H1 (cell line): ENCODE measurements at regions not wholly inside any gene's neighbourhood (a gene's known extent, or its start where the extent isn't known, plus 50 kb on each side); places are given as distances from the start of the nearest gene placed in this dataset.

Experiments used
- CTCF ChIA-PET: fragments of 300-600 bp; sonication (Branson Sonifier 250); formaldehyde crosslinking; loops from one replicate; lab custom pipeline; 2021; ENCODE audit not compliant: partially characterized antibody; lab: Charles Lee
- POLR2A ChIA-PET: fragments of 300-600 bp; sonication (Branson Sonifier 250); formaldehyde crosslinking; loops from one replicate; lab custom pipeline; 2021; ENCODE audit warnings: inconsistent platforms; ENCODE audit not compliant: partially characterized antibody; lab: Charles Lee
- DNase-seq, 2 experiments: peaks; one replicate each; pipeline versions ENCODE4 v3.0.0 to v3.0.0-alpha.2; 2010 to 2022; ENCODE audit warnings: low spot score in 2 of 2, low read depth in 1 of 2, mixed read lengths in 1 of 2
- FAIRE-seq: peaks from 2 replicates; lab custom pipeline; 2011; peaks lifted over from hg19 to GRCh38; lab: Jason Lieb, UNC
- H2AFZ ChIP-seq: 2 replicates; pipeline ENCODE4 v1.8.1; 2012; ENCODE audit warnings: low read length, inconsistent platforms
- H2AK5ac ChIP-seq: 2 replicates; pipeline ENCODE4 v1.6.1; 2013; ENCODE audit warnings: low read depth, low read length
- H2BK120ac ChIP-seq: replicated peaks from 2 replicates; pipeline ENCODE3; 2013; ENCODE audit warnings: low read depth, low read length, inconsistent platforms
- H2BK12ac ChIP-seq: 2 replicates; pipeline ENCODE4 v1.6.1; 2013; ENCODE audit warnings: low read depth, low read length
- H2BK15ac ChIP-seq: 2 replicates; pipeline ENCODE4 v1.6.1; 2013; ENCODE audit warnings: low read length
- H2BK20ac ChIP-seq: 2 replicates; pipeline ENCODE4 v1.6.1; 2013; ENCODE audit warnings: low read length
- H2BK5ac ChIP-seq: 2 replicates; pipeline ENCODE4 v1.6.1; 2013; ENCODE audit warnings: low read depth, low read length
- H3K14ac ChIP-seq: 2 replicates; pipeline ENCODE4 v1.6.1; 2013; ENCODE audit warnings: inconsistent platforms; ENCODE audit not compliant: insufficient read length
- H3K18ac ChIP-seq: 2 replicates; pipeline ENCODE4 v1.6.1; 2013; ENCODE audit warnings: low read length; ENCODE audit errors: extremely low read depth
- H3K23ac ChIP-seq: 2 replicates; pipeline ENCODE4 v1.6.1; 2013; ENCODE audit warnings: inconsistent platforms; ENCODE audit not compliant: insufficient read length
- H3K23me2 ChIP-seq: 2 replicates; pipeline ENCODE4 v1.6.1; 2013; ENCODE audit warnings: low read depth, low read length
- H3K27ac ChIP-seq: 2 replicates; pipeline ENCODE4 v1.6.1; 2011; ENCODE audit warnings: low read depth, low read length, inconsistent platforms
- H3K27me3 ChIP-seq, 4 experiments: replicated peaks in 1 of 4; 1 replicate in 1 of 4; 2 replicates in 3 of 4; pipeline versions ENCODE4 v1.6.1 to v1.8.1; 2011 to 2013; ENCODE audit warnings: low read length in 3 of 4, mild to moderate bottlenecking in 3 of 4, inconsistent platforms in 2 of 4, mixed read lengths in 2 of 4, moderate library complexity in 1 of 4; ENCODE audit not compliant: control insufficient read depth in 3 of 4, insufficient read depth in 3 of 4; ENCODE audit errors: extremely low read depth in 1 of 4
- H3K36me3 ChIP-seq, 4 experiments: 2 replicates each; pipeline versions ENCODE4 v1.6.1 to v1.8.1; 2011 to 2013; ENCODE audit warnings: mild to moderate bottlenecking in 4 of 4, low read length in 3 of 4, moderate library complexity in 2 of 4, control low read depth in 1 of 4, inconsistent platforms in 1 of 4; ENCODE audit not compliant: insufficient read depth in 4 of 4, control insufficient read depth in 2 of 4
- H3K4ac ChIP-seq: replicated peaks from 2 replicates; pipeline ENCODE3; 2013; ENCODE audit warnings: low read length, low read depth, mixed read lengths, inconsistent platforms; ENCODE audit not compliant: insufficient read length
- H3K4me1 ChIP-seq, 4 experiments: replicated peaks in 1 of 4; 1 replicate in 1 of 4; 2 replicates in 3 of 4; pipeline versions ENCODE4 v1.6.1 to v1.8.1; 2011 to 2013; ENCODE audit warnings: low read length in 3 of 4, inconsistent platforms in 2 of 4, mixed read lengths in 1 of 4; ENCODE audit not compliant: insufficient read depth in 4 of 4, control insufficient read depth in 3 of 4
- H3K4me2 ChIP-seq, 2 experiments: 2 replicates each; pipeline versions ENCODE4 v1.6.1 to v1.8.1; 2011 to 2013; ENCODE audit warnings: low read depth in 2 of 2, low read length in 2 of 2, control low read depth in 1 of 2, inconsistent platforms in 1 of 2, mild to moderate bottlenecking in 1 of 2; ENCODE audit not compliant: insufficient read depth in 1 of 2
- H3K4me3 ChIP-seq, 4 experiments: fragments of 200-600, 300-600 bp in 1 of 4; sonication (generic), shearing (Covaris generic), sonication (Bioruptor Twin) in 1 of 4; 2 replicates each; pipeline versions ENCODE4 v1.5.1 to v1.8.1; 2011 to 2016; ENCODE audit warnings: low read length in 4 of 4, low read depth in 3 of 4, control low read depth in 2 of 4, inconsistent platforms in 2 of 4, mild to moderate bottlenecking in 2 of 4, mixed read lengths in 1 of 4, moderate library complexity in 1 of 4; ENCODE audit not compliant: insufficient read depth in 2 of 4; ENCODE audit errors: extremely low read depth in 1 of 4
- H3K56ac ChIP-seq: replicated peaks from 2 replicates; pipeline ENCODE3; 2013; ENCODE audit warnings: low read depth, mild to moderate bottlenecking, mixed read lengths, low read length, inconsistent platforms; ENCODE audit not compliant: insufficient read length
- H3K79me1 ChIP-seq: 2 replicates; pipeline ENCODE4 v1.6.1; 2013; ENCODE audit warnings: low read depth, low read length, control low read depth
- H3K79me2 ChIP-seq, 2 experiments: 2 replicates each; pipeline versions ENCODE4 v1.6.1 to v1.8.1; 2012 to 2013; ENCODE audit warnings: low read length in 2 of 2, mild to moderate bottlenecking in 2 of 2, inconsistent platforms in 1 of 2; ENCODE audit not compliant: insufficient read depth in 2 of 2, control insufficient read depth in 1 of 2
- H3K9ac ChIP-seq, 4 experiments: replicated peaks in 1 of 4; 1 replicate in 1 of 4; 2 replicates in 3 of 4; pipeline versions ENCODE4 v1.6.1 to v1.8.1; 2011 to 2013; ENCODE audit warnings: low read depth in 3 of 4, low read length in 3 of 4, control low read depth in 2 of 4, mild to moderate bottlenecking in 2 of 4, moderate library complexity in 2 of 4, inconsistent platforms in 1 of 4; ENCODE audit errors: extremely low read depth in 1 of 4
- H3K9me3 ChIP-seq, 2 experiments: 2 replicates each; pipeline versions ENCODE4 v1.6.1 to v1.8.1; 2012 to 2013; ENCODE audit warnings: mild to moderate bottlenecking in 2 of 2, moderate library complexity in 2 of 2, control low read depth in 1 of 2, inconsistent platforms in 1 of 2, low read depth in 1 of 2, low read length in 1 of 2, mixed read lengths in 1 of 2; ENCODE audit not compliant: insufficient read depth in 2 of 2
- H4K20me1 ChIP-seq, 2 experiments: replicated peaks in 1 of 2; 2 replicates each; pipeline versions ENCODE3 to v1.8.1; 2011 to 2013; ENCODE audit warnings: inconsistent platforms in 2 of 2, low read length in 2 of 2, mild to moderate bottlenecking in 1 of 2; ENCODE audit not compliant: insufficient read depth in 2 of 2, control insufficient read depth in 1 of 2
- H4K5ac ChIP-seq: 2 replicates; pipeline ENCODE4 v1.6.1; 2013; ENCODE audit warnings: low read length, low read depth, mixed read lengths, inconsistent platforms; ENCODE audit not compliant: insufficient read length
- H4K8ac ChIP-seq: 2 replicates; pipeline ENCODE4 v1.8.0; 2013; ENCODE audit warnings: mild to moderate bottlenecking, moderate library complexity, low read length, inconsistent platforms; ENCODE audit not compliant: insufficient read depth; ENCODE audit errors: extremely low read depth
- H4K91ac ChIP-seq: replicated peaks from 2 replicates; pipeline ENCODE3; 2013; ENCODE audit warnings: low read length, mixed read lengths, inconsistent platforms; ENCODE audit not compliant: insufficient read length
- BCL11A ChIP-seq, 2 experiments: IDR thresholded peaks; one replicate each; pipeline ENCODE4 v1.6.1; 2011; ENCODE audit warnings: low read depth in 2 of 2, low read length in 2 of 2, mild to moderate bottlenecking in 2 of 2
- SAP30 ChIP-seq: fragments of 300-600 bp; sonication (generic); IDR thresholded peaks from 2 replicates; pipeline ENCODE4 v1.7.1; 2012; ENCODE audit warnings: low read length, moderate library complexity, mild to moderate bottlenecking, inconsistent platforms; ENCODE audit not compliant: insufficient read depth, insufficient replicate concordance
- YY1 ChIP-seq: IDR thresholded peaks from 2 replicates; pipeline ENCODE4 v1.6.1; 2011; ENCODE audit warnings: low read depth, mild to moderate bottlenecking, low read length
- WGBS, 2 experiments: shearing (Covaris generic) in 1 of 2; methylation state at CpG; one replicate each; pipeline versions ENCODE4 v1.1.6 to v1.1.7; 2013 to 2015; ENCODE audit warnings: low lambda C conversion rate in 2 of 2, mixed read lengths in 2 of 2, inconsistent platforms in 1 of 2, low coverage in 1 of 2, missing lambda C conversion rate in 1 of 2; ENCODE audit not compliant: insufficient replicate concordance in 2 of 2, insufficient coverage in 1 of 2, insufficient read length in 1 of 2; ENCODE audit errors: extremely low coverage in 1 of 2, missing lambda C conversion rate in 1 of 2; 5-methylcytosine and 5-hydroxymethylcytosine counted together

- Histone ChIP-seq H2BK15ac (no peak overlapping the region), H3K9me3 (no peaks in the 10 kb centered on the region), H4K20me1 (no peaks in the 10 kb centered on the region), H3K9ac (no peak overlapping the region), H3K27ac (no peak overlapping the region), H3K4ac (no peak overlapping the region), H3K36me3 (no peaks in the 10 kb centered on the region), H3K79me2 (no peaks in the 10 kb centered on the region), H3K23ac (no peak overlapping the region), H2BK5ac (no peak overlapping the region), H3K4me2 (no peak overlapping the region), H3K18ac (no peak overlapping the region), H3K4me3 (no peak overlapping the region), H3K23me2 (no peaks in the 10 kb centered on the region; the same call in 1 of the 2 replicates), H2BK12ac (no peak overlapping the region), H2AFZ (no peak overlapping the region), H2BK20ac (no peak overlapping the region), H3K27me3 (no peaks in the 10 kb centered on the region), H2BK120ac (no peak overlapping the region), H3K4me1 (peaks cover 0 to 12% (median 4%) of the 10 kb centered on the region in 4 experiments; a peak in 3 of 7 replicates), H4K91ac (no peak overlapping the region), H3K56ac (no peak overlapping the region), H4K5ac (no peak overlapping the region), H3K14ac (no peak overlapping the region), H2AK5ac (no peak overlapping the region), H4K8ac (no peak overlapping the region), H3K79me1 (no peaks in the 10 kb centered on the region)
- WGBS, 2 experiments: 89% methylated on average over 10 of the region's 10 CpGs; no CpG with 5 or more reads in 1 of the 2 experiments
- POLR2A ChIA-PET: no interaction called here
- no peak for FAIRE-seq
- CTCF ChIA-PET: interaction anchor here (0.6 to 1.5 kb wide), 7 partner anchors 11 to 122 kb away, joined by 3 to 5 read pairs (median 4); no protein-coding TSS in a partner anchor
- no peak for DNase-seq
- TF ChIP-seq SAP30 (no peak), BCL11A (IDR thresholded peaks at IDR 0.05; ENCODE audit: low read depth in 2 of 2, low read length in 2 of 2) (no peak), YY1 (peak; percentile 62; the same call in 1 of the 2 replicates)
Observed at GRCh38 chr2:207219676-207220501, 54.1 kb upstream of the KLF7 start.
